DLD1 (cell line): ENCODE measurements at regions not wholly inside any gene's neighbourhood (a gene's known extent, or its start where the extent isn't known, plus 50 kb on each side); places are given as distances from the start of the nearest gene placed in this dataset.
"Not testable (repeated sequence)": the region's sequence is repeated elsewhere in the genome, so short reads cannot be mapped to it uniquely, and the experiment has no call there.

ENCODE experiments used
- in situ Hi-C: cut with HindIII; loops from 2 replicates; pipeline ENCODE4 v1.10.0; 2017; ENCODE audit warnings: low sequenced_read_pairs

- in situ Hi-C loops, result loop anchor here (10.0 kb wide), 1 partner anchor 69 kb away; no protein-coding TSS in a partner anchor
These were observed 545.3 kb downstream of the PTPRC start for GRCh38 chr1:199184180-199184579.

GRCh38 chr1:199194862-199195261 lies 556.0 kb downstream of the PTPRC start:
- in situ Hi-C loops, result no loop called here

- in situ Hi-C loops, result no loop called here
These were observed 558.9 kb downstream of the PTPRC start for GRCh38 chr1:199197695-199198094.

- in situ Hi-C loops, result no loop called here
These were observed 563.5 kb downstream of the PTPRC start for GRCh38 chr1:199202331-199202730.

- in situ Hi-C loops, result no loop called here
These were observed 565.4 kb downstream of the PTPRC start for GRCh38 chr1:199204231-199204630.

GRCh38 chr1:199205740-199206441 lies 567.1 kb downstream of the PTPRC start:
- in situ Hi-C loops, result no loop called here

- in situ Hi-C loops, result no loop called here
These were observed 570.0 kb downstream of the PTPRC start for GRCh38 chr1:199208847-199209246.

GRCh38 chr1:199218065-199218464 lies 579.2 kb downstream of the PTPRC start:
- in situ Hi-C loops, result no loop called here

- in situ Hi-C loops, result no loop called here
These were observed 579.7 kb downstream of the PTPRC start for GRCh38 chr1:199218533-199218932.

GRCh38 chr1:199220031-199220430 lies 581.2 kb downstream of the PTPRC start:
- in situ Hi-C loops, result no loop called here

GRCh38 chr1:199221371-199222150 lies 582.7 kb downstream of the PTPRC start:
- in situ Hi-C loops, result no loop called here

- in situ Hi-C loops, result no loop called here
These were observed 585.1 kb downstream of the PTPRC start for GRCh38 chr1:199223936-199224335.

- in situ Hi-C loops, result no loop called here
These were observed 587.3 kb downstream of the PTPRC start for GRCh38 chr1:199226163-199226562.

GRCh38 chr1:199242147-199242546 lies 603.3 kb downstream of the PTPRC start:
- in situ Hi-C loops, result no loop called here

- in situ Hi-C loops, result no loop called here
These were observed 603.8 kb downstream of the PTPRC start for GRCh38 chr1:199242601-199243000.

- in situ Hi-C loops, result no loop called here
These were observed 604.7 kb downstream of the PTPRC start for GRCh38 chr1:199243423-199244061.

GRCh38 chr1:199245946-199246345 lies 607.1 kb downstream of the PTPRC start:
- in situ Hi-C loops, result no loop called here

- in situ Hi-C loops, result no loop called here
These were observed 607.9 kb downstream of the PTPRC start for GRCh38 chr1:199246716-199247115.

- in situ Hi-C loops, result no loop called here
These were observed 609.1 kb downstream of the PTPRC start for GRCh38 chr1:199247891-199248290.

- in situ Hi-C loops, result not testable (repeated sequence)
These were observed 615.2 kb downstream of the PTPRC start for GRCh38 chr1:199254040-199254439.

GRCh38 chr1:199261328-199261727 lies 622.5 kb downstream of the PTPRC start:
- in situ Hi-C loops, result no loop called here

GRCh38 chr1:199264283-199264682 lies 625.4 kb downstream of the PTPRC start:
- in situ Hi-C loops, result no loop called here
